ENCODE measurements at regions not wholly inside any gene's neighbourhood (a gene's known extent, or its start where the extent isn't known, plus 50 kb on each side); places are given as distances from the start of the nearest gene placed in this dataset.

- no peak for TF ChIP-seq CTCF (IDR thresholded peaks at IDR 0.05; ENCODE audit: poor library complexity, severe bottlenecking)
- TF ChIP-seq EP300 (conservative IDR thresholded peaks at IDR 0.05; ENCODE audit: poor library complexity, severe bottlenecking): no peak
- no peak for TF ChIP-seq POLR2AphosphoS5 (IDR thresholded peaks at IDR 0.05)
- no peak for TF ChIP-seq RAD21 (conservative IDR thresholded peaks at IDR 0.05)
Measured at GRCh38 chr11:115706626-115707135, 202.5 kb upstream of the CADM1 start.

Data from neural cell (in vitro differentiated cells).